SK-N-SH (cell line): ENCODE measurements at regions not wholly inside any gene's neighbourhood (a gene's known extent, or its start where the extent isn't known, plus 50 kb on each side); places are given as distances from the start of the nearest gene placed in this dataset.

ENCODE experiments used
- CTCF ChIA-PET: fragments of 300-600, 350-600 bp; formaldehyde crosslinking; extraction: SDS; loops from one replicate; lab custom pipeline; 2021; lab: Yijun Ruan, JAX
- POLR2A ChIA-PET: fragments of 350-600 bp; sonication (Branson Sonifier 250); formaldehyde crosslinking; extraction: SDS; loops from one replicate; lab custom pipeline; 2020; ENCODE audit warnings: antibody characterized with exemption, inconsistent platforms; lab: Yijun Ruan, JAX
- DNase-seq: peaks from one replicate; pipeline ENCODE4 v3.0.0; 2012
- H2AFZ ChIP-seq: fragments of 200-600 bp; sonication (generic); 2 replicates; pipeline ENCODE4 v1.8.1; 2016; ENCODE audit warnings: antibody characterized with exemption, mild to moderate bottlenecking, low read depth
- H3F3A ChIP-seq: fragments of 200-600 bp; sonication (generic); replicated peaks from 2 replicates; pipeline ENCODE3; 2016; ENCODE audit warnings: antibody characterized with exemption, mild to moderate bottlenecking; ENCODE audit not compliant: insufficient read depth
- H3K27ac ChIP-seq, 2 experiments: fragments of 200-500 bp in 1 of 2; fragments of 200-600 bp in 1 of 2; sonication (Bioruptor generic) in 1 of 2; sonication (generic), shearing (Covaris generic) in 1 of 2; 2 replicates each; pipeline versions ENCODE4 v1.5.1 to v1.6.1; 2014 to 2016; ENCODE audit warnings: low read depth in 2 of 2, inconsistent platforms in 1 of 2, low read length in 1 of 2, mild to moderate bottlenecking in 1 of 2, mixed read lengths in 1 of 2
- H3K27me3 ChIP-seq: fragments of 200-600 bp; sonication (generic), shearing (Covaris generic); 2 replicates; pipeline ENCODE4 v1.6.1; 2016; ENCODE audit warnings: mixed run types; ENCODE audit not compliant: insufficient read depth
- H3K36me3 ChIP-seq, 2 experiments: fragments of 200-500 bp in 1 of 2; fragments of 200-600 bp in 1 of 2; sonication (Bioruptor generic) in 1 of 2; sonication (generic) in 1 of 2; replicated peaks in 1 of 2; 2 replicates each; pipeline versions ENCODE3 to v1.5.1; 2014 to 2016; ENCODE audit warnings: low read length in 1 of 2, mild to moderate bottlenecking in 1 of 2; ENCODE audit not compliant: insufficient read depth in 2 of 2, control insufficient read depth in 1 of 2
- H3K4me1 ChIP-seq, 2 experiments: fragments of 200-500 bp in 1 of 2; fragments of 200-600 bp in 1 of 2; sonication (Bioruptor generic) in 1 of 2; sonication (generic), shearing (Covaris generic) in 1 of 2; 2 replicates each; pipeline versions ENCODE4 v1.5.1 to v1.6.1; 2014 to 2016; ENCODE audit warnings: low read depth in 1 of 2, low read length in 1 of 2, mixed run types in 1 of 2; ENCODE audit not compliant: insufficient read depth in 2 of 2, control insufficient read depth in 1 of 2
- H3K4me2 ChIP-seq: fragments of 200-600 bp; sonication (generic), shearing (Covaris generic); 2 replicates; pipeline ENCODE4 v1.6.1; 2017; ENCODE audit warnings: mixed run types
- H3K4me3 ChIP-seq, 2 experiments: fragments of 200-500 bp in 1 of 2; fragments of 200-600 bp in 1 of 2; sonication (Bioruptor generic) in 1 of 2; sonication (generic), shearing (Covaris generic) in 1 of 2; 2 replicates each; pipeline versions ENCODE4 v1.5.1 to v1.8.1; 2014 to 2016; ENCODE audit warnings: low read depth in 2 of 2, inconsistent platforms in 1 of 2, low read length in 1 of 2, mild to moderate bottlenecking in 1 of 2, mixed read lengths in 1 of 2, moderate library complexity in 1 of 2
- H3K79me2 ChIP-seq: fragments of 200-600 bp; sonication (generic); 2 replicates; pipeline ENCODE4 v1.8.1; 2017; ENCODE audit warnings: mild to moderate bottlenecking; ENCODE audit not compliant: insufficient read depth
- H3K9ac ChIP-seq: fragments of 200-600 bp; sonication (generic); 2 replicates; pipeline ENCODE4 v1.6.1; 2017; ENCODE audit warnings: mixed run types
- H3K9me2 ChIP-seq: fragments of 200-600 bp; sonication (generic); 2 replicates; pipeline ENCODE4 v1.6.1; 2017; ENCODE audit warnings: mixed run types
- H3K9me3 ChIP-seq: fragments of 200-600 bp; sonication (generic); 2 replicates; pipeline ENCODE4 v1.6.1; 2017; ENCODE audit warnings: mixed run types, mild to moderate bottlenecking, moderate library complexity
- H4K20me1 ChIP-seq: fragments of 200-600 bp; sonication (generic); 2 replicates; pipeline ENCODE4 v1.6.1; 2017; ENCODE audit warnings: mild to moderate bottlenecking, mixed run types; ENCODE audit not compliant: insufficient read depth
- CTCF ChIP-seq: fragments of 200-600 bp; sonication (generic); IDR thresholded peaks from 2 replicates; pipeline ENCODE4 v1.6.1; 2017; ENCODE audit warnings: antibody characterized with exemption, mild to moderate bottlenecking, moderate library complexity
- ELF1 ChIP-seq: IDR thresholded peaks from 2 replicates; pipeline ENCODE4 v1.4.0; 2012
- FOXJ3 ChIP-seq: sonication (generic); formaldehyde crosslinking; IDR thresholded peaks from 2 replicates; pipeline ENCODE4 v1.5.1; 2020; ENCODE audit warnings: mild to moderate bottlenecking, missing genetic modification reagents
- FOXM1 ChIP-seq: IDR thresholded peaks from 2 replicates; pipeline ENCODE4 v1.4.0; 2012; ENCODE audit warnings: low read depth, mild to moderate bottlenecking
- JUND ChIP-seq: IDR thresholded peaks from 2 replicates; pipeline ENCODE4 v1.4.0; 2012
- MAX ChIP-seq: IDR thresholded peaks from 2 replicates; pipeline ENCODE4 v1.4.0; 2012; ENCODE audit warnings: low read depth
- MXI1 ChIP-seq: IDR thresholded peaks from 2 replicates; pipeline ENCODE4 v1.6.1; 2012; ENCODE audit warnings: mild to moderate bottlenecking, low read depth, low read length, improper control_type of control experiment
- PBX3 ChIP-seq: IDR thresholded peaks from 2 replicates; pipeline ENCODE4; 2012
- POLR2AphosphoS5 ChIP-seq: IDR thresholded peaks from 2 replicates; pipeline ENCODE4 v1.6.1; 2012; ENCODE audit warnings: low read depth, low read length
- RAD21 ChIP-seq: IDR thresholded peaks from 2 replicates; pipeline ENCODE4 v1.6.1; 2012; ENCODE audit warnings: mild to moderate bottlenecking, low read length
- RFX5 ChIP-seq: IDR thresholded peaks from 2 replicates; pipeline ENCODE4 v1.6.1; 2012; ENCODE audit warnings: mild to moderate bottlenecking, improper control_type of control experiment, low read length
- SIN3A ChIP-seq: IDR thresholded peaks from 2 replicates; pipeline ENCODE4 v1.6.1; 2012; ENCODE audit warnings: low read depth, mild to moderate bottlenecking, low read length, moderate library complexity, borderline replicate concordance
- SMC3 ChIP-seq: IDR thresholded peaks from 2 replicates; pipeline ENCODE4 v1.6.1; 2012; ENCODE audit warnings: low read depth, low read length, improper control_type of control experiment
- TCF12 ChIP-seq: IDR thresholded peaks from 2 replicates; pipeline ENCODE4 v1.4.0; 2012
- USF1 ChIP-seq: IDR thresholded peaks from 2 replicates; pipeline ENCODE4 v1.4.0; 2012; ENCODE audit warnings: low read depth, borderline replicate concordance
- USF2 ChIP-seq: fragments of 150-350 bp; IDR thresholded peaks from 2 replicates; pipeline ENCODE4 v1.6.1; 2017; ENCODE audit warnings: antibody characterized with exemption, low read length, low read depth, borderline replicate concordance
- YY1 ChIP-seq: IDR thresholded peaks from 2 replicates; pipeline ENCODE4 v1.4.0; 2012; ENCODE audit warnings: low read depth, mild to moderate bottlenecking
- ZBTB33 ChIP-seq: IDR thresholded peaks from 2 replicates; pipeline ENCODE4 v1.4.0; 2012; ENCODE audit warnings: low read depth, borderline replicate concordance
- WGBS: methylation state at CpG from one replicate; pipeline ENCODE4 v1.1.6; 2017; ENCODE audit warnings: low lambda C conversion rate; 5-methylcytosine and 5-hydroxymethylcytosine counted together

GRCh38 chr11:10936626-10937384, 79.0 kb upstream of the ZBED5 start (continued):
- TF ChIP-seq RFX5 = no peak
- no peak for TF ChIP-seq ZBTB33
- no peak for TF ChIP-seq USF1
- TF ChIP-seq, all 33 proteins: peak for 0

GRCh38 chr11:10935015-10935559, 77.2 kb upstream of the ZBED5 start:
- Histone ChIP-seq H3F3A (peaks cover 10% of the 10 kb centered on the region), H3K36me3 (no peaks in the 10 kb centered on the region), H3K4me1 (peaks cover 0 to 9% of the 10 kb centered on the region in 2 experiments; a peak in 1 of 4 replicates), H3K4me3 (no peak overlapping the region), H3K79me2 (no peaks in the 10 kb centered on the region), H3K9me3 (no peaks in the 10 kb centered on the region), H3K27me3 (no peaks in the 10 kb centered on the region), H3K27ac (no peak overlapping the region), H3K4me2 (no peak overlapping the region), H4K20me1 (no peaks in the 10 kb centered on the region), H3K9me2 (no peaks in the 10 kb centered on the region), H3K9ac (no peak overlapping the region), H2AFZ (no peak overlapping the region)
- TF ChIP-seq PBX3 (no peak), SMC3 (no peak), MXI1 (no peak), MAX (no peak), POLR2AphosphoS5 (no peak), SIN3A (no peak), YY1 (no peak), RAD21 (no peak), USF2 (no peak), ELF1 (no peak), FOXM1 (no peak), CTCF (no peak), JUND (no peak), TCF12 (no peak), FOXJ3 (no peak)
- DNase-seq = no peak
- WGBS = 92% methylated on average over 7 of the region's 7 CpGs
- ChIA-PET POLR2A (interaction anchor here (1.0 kb wide), 1 partner anchor 126 kb away, joined by 3 read pairs; the partner anchor contains the start of gene EIF4G2), CTCF (interaction anchor here (0.5 to 5.2 kb wide), 10 partner anchors 26 to 863 kb away, joined by 3 to 120 read pairs (median 4); no protein-coding TSS in a partner anchor)
